ENCODE measurements at regions not wholly inside any gene's neighbourhood (a gene's known extent, or its start where the extent isn't known, plus 50 kb on each side); places are given as distances from the start of the nearest gene placed in this dataset.

- Histone ChIP-seq H3K36me3 (ENCODE audit: control insufficient read depth, insufficient read depth, low read length) (no peaks in the 10 kb centered on the region), H3K9me3 (no peaks in the 10 kb centered on the region), H3K27me3 (replicated peaks; ENCODE audit: control insufficient read depth, insufficient read depth, low read length) (no peaks in the 10 kb centered on the region; the same call in 1 of the 2 replicates), H3K4me3 (ENCODE audit: low read depth, low read length) (no peak overlapping the region), H3K4me1 (no peaks in the 10 kb centered on the region)
- intact Hi-C loops (cut with micrococcal nuclease; ENCODE audit: unreplicated experiment): no loop called here
- TF ChIP-seq, protein P1, sequence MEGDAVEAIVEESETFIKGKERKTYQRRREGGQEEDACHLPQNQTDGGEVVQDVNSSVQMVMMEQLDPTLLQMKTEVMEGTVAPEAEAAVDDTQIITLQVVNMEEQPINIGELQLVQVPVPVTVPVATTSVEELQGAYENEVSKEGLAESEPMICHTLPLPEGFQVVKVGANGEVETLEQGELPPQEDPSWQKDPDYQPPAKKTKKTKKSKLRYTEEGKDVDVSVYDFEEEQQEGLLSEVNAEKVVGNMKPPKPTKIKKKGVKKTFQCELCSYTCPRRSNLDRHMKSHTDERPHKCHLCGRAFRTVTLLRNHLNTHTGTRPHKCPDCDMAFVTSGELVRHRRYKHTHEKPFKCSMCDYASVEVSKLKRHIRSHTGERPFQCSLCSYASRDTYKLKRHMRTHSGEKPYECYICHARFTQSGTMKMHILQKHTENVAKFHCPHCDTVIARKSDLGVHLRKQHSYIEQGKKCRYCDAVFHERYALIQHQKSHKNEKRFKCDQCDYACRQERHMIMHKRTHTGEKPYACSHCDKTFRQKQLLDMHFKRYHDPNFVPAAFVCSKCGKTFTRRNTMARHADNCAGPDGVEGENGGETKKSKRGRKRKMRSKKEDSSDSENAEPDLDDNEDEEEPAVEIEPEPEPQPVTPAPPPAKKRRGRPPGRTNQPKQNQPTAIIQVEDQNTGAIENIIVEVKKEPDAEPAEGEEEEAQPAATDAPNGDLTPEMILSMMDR (IDR thresholded peaks at IDR 0.05; ENCODE audit: insufficient read depth in 1 of 2, low read depth in 1 of 2, low read length in 1 of 2, severe bottlenecking in 1 of 2, unreplicated experiment in 1 of 2): no peak
- no peaks in the 10 kb centered on the region for H3K4me1 Mint-ChIP-seq (ENCODE audit: low read depth, unreplicated experiment)
- ChIA-PET CTCF (no interaction called here), POLR2A (no interaction called here)
- peaks cover 6% of the 10 kb centered on the region for H3K27me3 Mint-ChIP-seq (ENCODE audit: insufficient read depth, unreplicated experiment)
- no TSS peak for BruUV-seq (replicated peaks)
- H3K4me3 Mint-ChIP-seq (ENCODE audit: unreplicated experiment): no peak overlapping the region
- no peaks in the 10 kb centered on the region for H3K36me3 Mint-ChIP-seq (ENCODE audit: insufficient read depth, unreplicated experiment)
- H3K27ac Mint-ChIP-seq (ENCODE audit: unreplicated experiment): no peak overlapping the region
- no peaks in the 10 kb centered on the region for H3K9me3 Mint-ChIP-seq (ENCODE audit: unreplicated experiment)
- DNase-seq: no peak
These were observed 343.5 kb downstream of the RBM43 start for GRCh38 chr2:150917961-150918713.

DNA sequence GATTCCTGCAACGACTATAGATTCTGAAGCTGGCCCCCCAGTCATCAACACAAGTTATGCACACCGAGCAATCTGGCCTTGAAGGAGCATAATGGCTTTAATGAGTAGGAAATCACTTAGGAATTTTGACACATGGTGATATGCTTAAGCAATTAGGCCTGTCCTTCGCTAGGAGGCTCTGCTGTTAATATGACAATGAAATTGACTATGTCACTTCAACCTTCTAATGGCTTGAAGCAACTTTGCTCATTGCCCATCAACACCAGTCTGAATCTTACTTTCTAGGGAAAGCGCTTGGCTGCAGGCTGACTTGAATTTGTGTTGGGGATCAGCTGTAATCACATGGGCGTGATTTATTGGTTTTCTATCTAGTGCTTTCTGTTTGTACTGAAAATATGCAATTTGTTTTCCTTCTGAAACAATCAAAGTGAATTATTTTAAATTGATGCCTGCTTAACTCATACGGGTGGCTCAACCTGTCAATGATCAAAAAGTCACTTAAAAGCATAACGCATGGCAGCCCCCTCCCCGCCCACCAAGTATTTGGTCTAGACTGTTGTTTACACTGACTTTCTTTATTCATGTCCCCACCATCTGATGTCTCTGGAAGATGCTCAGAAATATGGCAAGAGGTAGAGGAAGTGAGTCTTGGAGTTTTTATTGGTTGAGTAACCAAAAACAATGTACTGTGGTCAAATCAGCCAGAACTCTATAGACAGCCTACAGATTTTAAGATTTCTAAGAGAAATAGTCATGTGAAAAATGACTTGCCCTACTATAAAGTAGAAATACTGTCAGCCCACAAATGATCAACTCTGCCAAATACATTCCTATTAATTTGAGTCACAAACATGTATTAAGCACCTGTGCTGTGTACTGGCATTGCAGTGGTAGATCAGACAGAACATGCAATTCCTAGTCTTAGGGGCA is 344.9 kb downstream of the RBM43 start:
- Histone ChIP-seq H3K27me3 (replicated peaks; ENCODE audit: control insufficient read depth, insufficient read depth, low read length) (no peaks in the 10 kb centered on the region; the same call in 1 of the 2 replicates), H3K9me3 (no peaks in the 10 kb centered on the region), H3K36me3 (ENCODE audit: control insufficient read depth, insufficient read depth, low read length) (no peaks in the 10 kb centered on the region), H3K4me1 (no peaks in the 10 kb centered on the region), H3K4me3 (ENCODE audit: low read depth, low read length) (no peak overlapping the region)
- Mint-ChIP-seq H3K36me3 (ENCODE audit: insufficient read depth, unreplicated experiment) (no peaks in the 10 kb centered on the region), H3K27ac (ENCODE audit: unreplicated experiment) (no peak overlapping the region), H3K4me3 (ENCODE audit: unreplicated experiment) (no peak overlapping the region), H3K27me3 (ENCODE audit: insufficient read depth, unreplicated experiment) (peaks cover 6% of the 10 kb centered on the region), H3K4me1 (ENCODE audit: low read depth, unreplicated experiment) (no peaks in the 10 kb centered on the region), H3K9me3 (ENCODE audit: unreplicated experiment) (no peaks in the 10 kb centered on the region)
- intact Hi-C loops (cut with micrococcal nuclease; ENCODE audit: unreplicated experiment): no loop called here
- ChIA-PET CTCF (no interaction called here), POLR2A (no interaction called here)
- no TSS peak for BruUV-seq (replicated peaks)
- TF ChIP-seq, protein P1 (IDR thresholded peaks at IDR 0.05; ENCODE audit: insufficient read depth in 1 of 2, low read depth in 1 of 2, low read length in 1 of 2, severe bottlenecking in 1 of 2, unreplicated experiment in 1 of 2): no peak
- no peak for DNase-seq

- no peaks in the 10 kb centered on the region for H3K9me3 ChIP-seq
- no peaks in the 10 kb centered on the region for H3K4me1 ChIP-seq
- DNase-seq: peak; percentile 13 to 35
- no peak overlapping the region for H3K4me3 ChIP-seq (ENCODE audit: low read depth, low read length)
- Mint-ChIP-seq H3K27me3 (ENCODE audit: insufficient read depth, unreplicated experiment) (peaks cover 3% of the 10 kb centered on the region), H3K36me3 (ENCODE audit: insufficient read depth, unreplicated experiment) (no peaks in the 10 kb centered on the region), H3K4me3 (ENCODE audit: unreplicated experiment) (no peak overlapping the region), H3K4me1 (ENCODE audit: low read depth, unreplicated experiment) (peaks cover 6% of the 10 kb centered on the region), H3K9me3 (ENCODE audit: unreplicated experiment) (no peaks in the 10 kb centered on the region), H3K27ac (ENCODE audit: unreplicated experiment) (no peak overlapping the region)
- intact Hi-C loops (cut with micrococcal nuclease; ENCODE audit: unreplicated experiment): no loop called here
- BruUV-seq (replicated peaks): no TSS peak
- ChIA-PET POLR2A (no interaction called here), CTCF (no interaction called here)
- TF ChIP-seq, protein P1 (IDR thresholded peaks at IDR 0.05; ENCODE audit: insufficient read depth in 1 of 2, low read depth in 1 of 2, low read length in 1 of 2, severe bottlenecking in 1 of 2, unreplicated experiment in 1 of 2): no peak
- no peaks in the 10 kb centered on the region for H3K36me3 ChIP-seq (ENCODE audit: control insufficient read depth, insufficient read depth, low read length)
- H3K27me3 ChIP-seq (replicated peaks; ENCODE audit: control insufficient read depth, insufficient read depth, low read length): no peaks in the 10 kb centered on the region; the same call in 1 of the 2 replicates
These were observed 349.8 kb downstream of the RBM43 start for GRCh38 chr2:150911766-150912280.
